ENCODE measurements at regions not wholly inside any gene's neighbourhood (a gene's known extent, or its start where the extent isn't known, plus 50 kb on each side); places are given as distances from the start of the nearest gene placed in this dataset.
A peak's percentile ranks its signal among the peaks of the same experiment; 100 is the strongest.

GRCh38 chr4:32189788-32190187, 1469.6 kb downstream of the PCDH7 start:
- intact Hi-C loops (cut with DNase I; ENCODE audit: low total_unique reads) = no loop called here
- Histone ChIP-seq H3K27ac (no peak overlapping the region), H3K27me3 (no peaks in the 10 kb centered on the region), H3K9me3 (peaks cover 0 to 14% (median 2%) of the 10 kb centered on the region in 4 donors), H3K4me1 (no peaks in the 10 kb centered on the region), H3K36me3 (no peaks in the 10 kb centered on the region), H3K4me3 (no peak overlapping the region)
- no peak for DNase-seq
- TF ChIP-seq CTCF (IDR thresholded peaks at IDR 0.05) = no peak
- no peak for TF ChIP-seq POLR2A (IDR thresholded peaks at IDR 0.05)
- no peak for TF ChIP-seq POLR2AphosphoS5 (IDR thresholded peaks at IDR 0.05)
- no peak for TF ChIP-seq EP300 (IDR thresholded peaks at IDR 0.05)
- WGBS, 5 donors = 81 to 96% (median 84%) methylated on average over 2 to 5 of the region's 5 CpGs

DNA sequence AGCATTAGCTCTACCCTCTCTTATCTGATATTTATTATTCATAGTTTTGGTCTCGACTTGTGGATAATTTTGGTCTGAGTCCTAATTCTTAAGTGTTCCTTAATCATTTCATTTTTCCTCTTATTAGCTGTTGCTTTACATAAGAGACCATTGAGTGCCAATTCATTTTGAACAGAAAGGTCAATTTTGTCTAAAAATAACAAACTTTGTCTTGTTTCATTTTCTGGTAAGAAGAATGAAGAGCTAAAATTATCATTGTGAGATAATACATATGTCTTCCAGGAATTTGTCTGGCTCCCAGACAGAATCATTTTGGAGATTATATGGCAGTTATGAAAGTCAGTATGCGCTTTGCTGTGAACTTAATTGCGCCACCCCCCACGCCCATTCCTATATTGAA, 1471.8 kb downstream of the PCDH7 start:
- H3K27me3 ChIP-seq = no peaks in the 10 kb centered on the region
- intact Hi-C loops (cut with DNase I; ENCODE audit: low total_unique reads) = no loop called here
- no peak overlapping the region for H3K27ac ChIP-seq
- DNase-seq = peak in 1 of 2 donors; percentile 41
- H3K36me3 ChIP-seq = no peaks in the 10 kb centered on the region
- peaks cover 0 to 14% (median 2%) of the 10 kb centered on the region in 4 donors for H3K9me3 ChIP-seq
- no peaks in the 10 kb centered on the region for H3K4me1 ChIP-seq
- TF ChIP-seq POLR2A (IDR thresholded peaks at IDR 0.05) = no peak
- no peak for TF ChIP-seq POLR2AphosphoS5 (IDR thresholded peaks at IDR 0.05)
- TF ChIP-seq EP300 (IDR thresholded peaks at IDR 0.05) = no peak
- TF ChIP-seq CTCF (IDR thresholded peaks at IDR 0.05) = no peak
- no peak overlapping the region for H3K4me3 ChIP-seq
- 64 to 79% (median 69%) methylated on average over 4 of the region's 4 CpGs for WGBS, 5 donors

- DNase-seq = no peak
- Histone ChIP-seq H3K27me3 (no peaks in the 10 kb centered on the region), H3K9me3 (peaks cover 0 to 14% (median 2%) of the 10 kb centered on the region in 4 donors), H3K27ac (no peak overlapping the region), H3K36me3 (no peaks in the 10 kb centered on the region), H3K4me3 (no peak overlapping the region), H3K4me1 (no peaks in the 10 kb centered on the region)
- TF ChIP-seq POLR2AphosphoS5 (IDR thresholded peaks at IDR 0.05) (no peak), POLR2A (IDR thresholded peaks at IDR 0.05) (no peak), CTCF (IDR thresholded peaks at IDR 0.05) (no peak), EP300 (IDR thresholded peaks at IDR 0.05) (no peak)
- intact Hi-C loops (cut with DNase I; ENCODE audit: low total_unique reads) = no loop called here
These were observed 1472.2 kb downstream of the PCDH7 start for GRCh38 chr4:32192363-32192762.

DNA sequence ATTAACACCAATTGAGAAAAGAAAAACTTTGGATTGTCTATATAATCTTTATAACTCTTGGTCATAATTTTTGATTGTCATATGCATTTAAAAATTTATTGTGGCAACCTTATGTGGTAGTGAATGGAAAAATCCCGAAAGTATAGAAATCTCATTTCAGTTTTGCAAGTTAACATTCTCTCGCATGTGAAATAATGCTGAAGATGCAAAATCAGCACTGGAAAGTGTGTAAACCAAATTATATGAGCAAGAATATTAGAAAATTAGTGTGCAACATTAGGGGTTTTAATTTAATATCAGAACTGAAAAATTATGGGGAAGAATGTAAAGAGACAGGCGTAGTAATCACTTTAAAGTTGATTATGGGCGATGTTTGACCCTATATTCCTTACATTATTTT, 1472.8 kb downstream of the PCDH7 start:
- WGBS, 5 donors = 83 to 86% (median 84%) methylated on average over 4 of the region's 4 CpGs
- H3K9me3 ChIP-seq = peaks cover 0 to 14% (median 2%) of the 10 kb centered on the region in 4 donors
- no peak for DNase-seq
- no peak for TF ChIP-seq POLR2A (IDR thresholded peaks at IDR 0.05)
- no peak for TF ChIP-seq CTCF (IDR thresholded peaks at IDR 0.05)
- no peak overlapping the region for H3K27ac ChIP-seq
- H3K4me3 ChIP-seq = no peak overlapping the region
- intact Hi-C loops (cut with DNase I; ENCODE audit: low total_unique reads) = no loop called here
- no peaks in the 10 kb centered on the region for H3K36me3 ChIP-seq
- no peaks in the 10 kb centered on the region for H3K4me1 ChIP-seq
- no peaks in the 10 kb centered on the region for H3K27me3 ChIP-seq

All from stomach (tissue), 8 donors.